Neuron (in vitro differentiated cells): ENCODE measurements at regions not wholly inside any gene's neighbourhood (a gene's known extent, or its start where the extent isn't known, plus 50 kb on each side); places are given as distances from the start of the nearest gene placed in this dataset.
"Not testable (repeated sequence)": the region's sequence is repeated elsewhere in the genome, so short reads cannot be mapped to it uniquely, and the experiment has no call there.

Experiments used
- H2AFZ ChIP-seq: one replicate; pipeline ENCODE4 v1.6.1; 2013; ENCODE audit warnings: low read depth, mild to moderate bottlenecking, inconsistent platforms, low read length, moderate library complexity
- H3K27me3 ChIP-seq: one replicate; pipeline ENCODE4 v1.6.1; 2013; ENCODE audit warnings: low read length; ENCODE audit not compliant: insufficient read depth
- H3K36me3 ChIP-seq: one replicate; pipeline ENCODE4 v1.6.1; 2013; ENCODE audit warnings: low read length; ENCODE audit not compliant: insufficient read depth
- H3K4me1 ChIP-seq: one replicate; pipeline ENCODE4 v1.6.1; 2013; ENCODE audit warnings: low read length; ENCODE audit not compliant: insufficient read depth
- H3K4me3 ChIP-seq: 2 replicates; pipeline ENCODE4 v1.5.1; 2013; ENCODE audit warnings: mild to moderate bottlenecking, low read length, moderate library complexity
- H3K9me3 ChIP-seq: one replicate; pipeline ENCODE4 v1.6.1; 2013; ENCODE audit warnings: low read length

- Histone ChIP-seq H3K4me1 (no peaks in the 10 kb centered on the region), H2AFZ (no peak overlapping the region), H3K4me3 (no peak overlapping the region), H3K36me3 (no peaks in the 10 kb centered on the region), H3K27me3 (no peaks in the 10 kb centered on the region), H3K9me3 (no peaks in the 10 kb centered on the region)
These were observed 306.5 kb downstream of the KCTD12 start for GRCh38 chr13:76579701-76580100.

- H3K4me3 ChIP-seq, H3K36me3 ChIP-seq, H3K9me3 ChIP-seq, H3K27me3 ChIP-seq, H2AFZ ChIP-seq, H3K4me1 ChIP-seq: not testable (repeated sequence)
These were observed 310.6 kb downstream of the KCTD12 start for GRCh38 chr13:76575634-76576033.

GRCh38 chr13:76570510-76570971 lies 315.7 kb downstream of the KCTD12 start:
- Histone ChIP-seq H3K27me3 (no peaks in the 10 kb centered on the region), H3K4me3 (no peak overlapping the region), H3K9me3 (no peaks in the 10 kb centered on the region), H3K4me1 (peaks cover 11% of the 10 kb centered on the region), H2AFZ (peak overlapping the region; percentile 69), H3K36me3 (no peaks in the 10 kb centered on the region)

GRCh38 chr13:76556627-76557026 lies 329.6 kb downstream of the KCTD12 start:
- Histone ChIP-seq H3K27me3 (no peaks in the 10 kb centered on the region), H3K4me3 (no peak overlapping the region), H3K9me3 (no peaks in the 10 kb centered on the region), H3K36me3 (no peaks in the 10 kb centered on the region), H3K4me1 (no peaks in the 10 kb centered on the region), H2AFZ (no peak overlapping the region)

GRCh38 chr13:76552807-76553206 lies 333.4 kb downstream of the KCTD12 start:
- Histone ChIP-seq H3K27me3 (no peaks in the 10 kb centered on the region), H3K4me3 (no peak overlapping the region), H3K4me1 (no peaks in the 10 kb centered on the region), H2AFZ (no peak overlapping the region), H3K9me3 (no peaks in the 10 kb centered on the region), H3K36me3 (no peaks in the 10 kb centered on the region)

- Histone ChIP-seq H3K4me3 (no peak overlapping the region), H2AFZ (no peak overlapping the region), H3K27me3 (no peaks in the 10 kb centered on the region), H3K36me3 (no peaks in the 10 kb centered on the region), H3K4me1 (no peaks in the 10 kb centered on the region), H3K9me3 (no peaks in the 10 kb centered on the region)
These were observed 334.0 kb downstream of the KCTD12 start for GRCh38 chr13:76552041-76552772.

- Histone ChIP-seq H3K4me3 (no peak overlapping the region), H2AFZ (no peak overlapping the region), H3K36me3 (no peaks in the 10 kb centered on the region), H3K27me3 (no peaks in the 10 kb centered on the region), H3K9me3 (no peaks in the 10 kb centered on the region), H3K4me1 (no peaks in the 10 kb centered on the region)
These were observed 344.0 kb downstream of the KCTD12 start for GRCh38 chr13:76542176-76542575.

GRCh38 chr13:76538004-76538403 lies 348.2 kb downstream of the KCTD12 start:
- H2AFZ ChIP-seq: peak overlapping the region; percentile 23
- no peaks in the 10 kb centered on the region for H3K4me1 ChIP-seq

GRCh38 chr13:76533251-76533650 lies 353.0 kb downstream of the KCTD12 start:
- Histone ChIP-seq H3K27me3 (no peaks in the 10 kb centered on the region), H3K4me3 (no peak overlapping the region), H3K9me3 (no peaks in the 10 kb centered on the region), H3K4me1 (no peaks in the 10 kb centered on the region), H3K36me3 (no peaks in the 10 kb centered on the region), H2AFZ (no peak overlapping the region)

More at GRCh38 chr13:76538004-76538403, 348.2 kb downstream of the KCTD12 start:
- Histone ChIP-seq H3K9me3 (no peaks in the 10 kb centered on the region), H3K36me3 (no peaks in the 10 kb centered on the region), H3K27me3 (no peaks in the 10 kb centered on the region), H3K4me3 (no peak overlapping the region)

- Histone ChIP-seq H3K4me1 (peaks cover 6% of the 10 kb centered on the region), H3K27me3 (no peaks in the 10 kb centered on the region), H3K36me3 (no peaks in the 10 kb centered on the region), H3K4me3 (no peak overlapping the region), H3K9me3 (no peaks in the 10 kb centered on the region), H2AFZ (no peak overlapping the region)
These were observed 359.2 kb downstream of the KCTD12 start for GRCh38 chr13:76527041-76527440.

- no peaks in the 10 kb centered on the region for H3K9me3 ChIP-seq
- H3K36me3 ChIP-seq: no peaks in the 10 kb centered on the region
- H3K27me3 ChIP-seq: no peaks in the 10 kb centered on the region
- peaks cover 7% of the 10 kb centered on the region for H3K4me1 ChIP-seq
- H2AFZ ChIP-seq: no peak overlapping the region
- no peak overlapping the region for H3K4me3 ChIP-seq
These were observed 362.4 kb downstream of the KCTD12 start for GRCh38 chr13:76523740-76524340.

GRCh38 chr13:76522083-76522755 lies 364.0 kb downstream of the KCTD12 start:
- Histone ChIP-seq H3K27me3 (no peaks in the 10 kb centered on the region), H3K36me3 (no peaks in the 10 kb centered on the region), H2AFZ (peak overlapping the region; percentile 51), H3K9me3 (no peaks in the 10 kb centered on the region), H3K4me3 (no peak overlapping the region), H3K4me1 (peaks cover 7% of the 10 kb centered on the region)

- Histone ChIP-seq H3K4me1 (peaks cover 19% of the 10 kb centered on the region), H2AFZ (no peak overlapping the region), H3K9me3 (no peaks in the 10 kb centered on the region), H3K4me3 (no peak overlapping the region), H3K27me3 (no peaks in the 10 kb centered on the region), H3K36me3 (no peaks in the 10 kb centered on the region)
These were observed 366.5 kb downstream of the KCTD12 start for GRCh38 chr13:76519685-76520084.
